SHP77 (cell line): ENCODE measurements at regions not wholly inside any gene's neighbourhood (a gene's known extent, or its start where the extent isn't known, plus 50 kb on each side); places are given as distances from the start of the nearest gene placed in this dataset.

Source experiments
- DNase-seq, 2 experiments: peaks; one replicate each; lab custom pipeline; 2025; lab: John Stamatoyannopoulos, UW

- DNase-seq, result no peak
These were observed 271.8 kb upstream of the HTR2A start for GRCh38 chr13:47168618-47169017.

GRCh38 chr13:47168066-47168465 lies 271.2 kb upstream of the HTR2A start:
- DNase-seq, result no peak

- DNase-seq, result no peak
These were observed 269.5 kb upstream of the HTR2A start for GRCh38 chr13:47166336-47166735.

GRCh38 chr13:47159853-47160550 lies 263.1 kb upstream of the HTR2A start:
- DNase-seq, result no peak

GRCh38 chr13:47158593-47158992 lies 261.7 kb upstream of the HTR2A start:
- no peak for DNase-seq

- no peak for DNase-seq
These were observed 251.7 kb upstream of the HTR2A start for GRCh38 chr13:47148543-47148942.

- DNase-seq, result no peak
These were observed 250.9 kb upstream of the HTR2A start for GRCh38 chr13:47147812-47148119.

- no peak for DNase-seq
These were observed 250.3 kb upstream of the HTR2A start for GRCh38 chr13:47146991-47147811.

GRCh38 chr13:47146136-47146535 lies 249.3 kb upstream of the HTR2A start:
- no peak for DNase-seq

GRCh38 chr13:47144782-47145181 lies 247.9 kb upstream of the HTR2A start:
- no peak for DNase-seq

- no peak for DNase-seq
These were observed 245.3 kb upstream of the HTR2A start for GRCh38 chr13:47142105-47142504.

- no peak for DNase-seq
These were observed 242.7 kb upstream of the HTR2A start for GRCh38 chr13:47139519-47139918.

GRCh38 chr13:47136504-47136941 lies 239.7 kb upstream of the HTR2A start:
- no peak for DNase-seq

- DNase-seq, result no peak
These were observed 239.1 kb upstream of the HTR2A start for GRCh38 chr13:47135800-47136503.

- DNase-seq, result no peak
These were observed 238.2 kb upstream of the HTR2A start for GRCh38 chr13:47134939-47135489.

- DNase-seq, result no peak
These were observed 236.2 kb upstream of the HTR2A start for GRCh38 chr13:47133011-47133445.

GRCh38 chr13:47129461-47129860 lies 232.6 kb upstream of the HTR2A start:
- no peak for DNase-seq

GRCh38 chr13:47126432-47126831 lies 229.6 kb upstream of the HTR2A start:
- DNase-seq, result no peak

- DNase-seq, result no peak
These were observed 224.4 kb upstream of the HTR2A start for GRCh38 chr13:47121092-47121763.

GRCh38 chr13:47120282-47120681 lies 223.4 kb upstream of the HTR2A start:
- DNase-seq, result no peak

GRCh38 chr13:47119575-47120235 lies 222.9 kb upstream of the HTR2A start:
- DNase-seq, result no peak
